DND-41 (cell line): ENCODE measurements at regions not wholly inside any gene's neighbourhood (a gene's known extent, or its start where the extent isn't known, plus 50 kb on each side); places are given as distances from the start of the nearest gene placed in this dataset.

Experiments used
- ATAC-seq: fragments of 200-7000 bp; cut with Tn5 transposase; 3 replicates; pipeline ENCODE4 v1.9.1; 2021; ENCODE audit warnings: low read depth; ENCODE audit not compliant: insufficient read depth
- DNase-seq: peaks from one replicate; pipeline ENCODE4 v3.0.0-alpha.2; 2020
- H2AFZ ChIP-seq: 2 replicates; pipeline ENCODE4 v1.6.0; 2012; ENCODE audit warnings: low read depth, low read length
- H3K27ac ChIP-seq: 2 replicates; pipeline ENCODE4 v1.5.1; 2012; ENCODE audit warnings: low read length, inconsistent platforms
- H3K27me3 ChIP-seq: fragments of 200-600 bp; sonication (generic); 2 replicates; pipeline ENCODE4 v1.6.0; 2012; ENCODE audit warnings: low read length, mild to moderate bottlenecking, inconsistent platforms; ENCODE audit not compliant: insufficient read depth, poor library complexity
- H3K36me3 ChIP-seq: 2 replicates; pipeline ENCODE4 v1.5.1; 2012; ENCODE audit warnings: low read length, inconsistent platforms; ENCODE audit not compliant: insufficient read depth
- H3K4me1 ChIP-seq: 2 replicates; pipeline ENCODE4 v1.5.1; 2012; ENCODE audit warnings: mild to moderate bottlenecking, low read length; ENCODE audit not compliant: insufficient read depth
- H3K4me2 ChIP-seq: 2 replicates; pipeline ENCODE4 v1.6.0; 2012; ENCODE audit warnings: mild to moderate bottlenecking, moderate library complexity, low read length, inconsistent platforms; ENCODE audit not compliant: insufficient read depth
- H3K4me3 ChIP-seq, 2 experiments: fragments of 200-600 bp in 1 of 2; shearing (Covaris generic) in 1 of 2; 2 replicates each; pipeline ENCODE4 v1.5.1; 2012 to 2016; ENCODE audit warnings: inconsistent platforms in 2 of 2, low read length in 2 of 2, mild to moderate bottlenecking in 2 of 2, low read depth in 1 of 2, moderate library complexity in 1 of 2
- H3K79me2 ChIP-seq: 2 replicates; pipeline ENCODE4 v1.6.0; 2012; ENCODE audit warnings: low read length, inconsistent platforms; ENCODE audit not compliant: insufficient read depth
- H3K9ac ChIP-seq: 2 replicates; pipeline ENCODE4 v1.6.0; 2012; ENCODE audit warnings: low read depth, mild to moderate bottlenecking, inconsistent platforms, low read length, moderate library complexity
- H3K9me3 ChIP-seq: 2 replicates; pipeline ENCODE4 v1.5.1; 2012; ENCODE audit warnings: low read length, moderate library complexity, mild to moderate bottlenecking, inconsistent platforms; ENCODE audit not compliant: insufficient read depth, severe bottlenecking
- H4K20me1 ChIP-seq: 2 replicates; pipeline ENCODE4 v1.6.0; 2012; ENCODE audit warnings: low read length; ENCODE audit not compliant: insufficient read depth
- EZH2 ChIP-seq: IDR thresholded peaks from 3 replicates; pipeline ENCODE4 v1.6.1; 2012; ENCODE audit warnings: borderline replicate concordance, low read depth, mild to moderate bottlenecking, moderate library complexity, low read length, inconsistent platforms; ENCODE audit not compliant: severe bottlenecking
- TF ChIP-seq, protein P1 (sequence below): IDR thresholded peaks from 2 replicates; pipeline ENCODE4 v1.5.1; 2012; ENCODE audit warnings: borderline replicate concordance, low read length, moderate library complexity, mild to moderate bottlenecking; ENCODE audit not compliant: poor library complexity, severe bottlenecking; ENCODE audit errors: extremely low read depth

- Histone ChIP-seq H4K20me1 (0 out of 2 replicates have a peak, but pooled peaks cover 3% of the 10 kb centered on the region), H2AFZ (no peak overlapping the region), H3K27me3 (peaks cover 27% of the 10 kb centered on the region), H3K27ac (no peak overlapping the region), H3K9me3 (no peaks in the 10 kb centered on the region), H3K4me1 (no peaks in the 10 kb centered on the region), H3K36me3 (no peaks in the 10 kb centered on the region), H3K4me3 (no peak overlapping the region), H3K79me2 (no peaks in the 10 kb centered on the region), H3K9ac (no peak overlapping the region), H3K4me2 (no peak overlapping the region)
- no peak for DNase-seq
- TF ChIP-seq, protein P1, sequence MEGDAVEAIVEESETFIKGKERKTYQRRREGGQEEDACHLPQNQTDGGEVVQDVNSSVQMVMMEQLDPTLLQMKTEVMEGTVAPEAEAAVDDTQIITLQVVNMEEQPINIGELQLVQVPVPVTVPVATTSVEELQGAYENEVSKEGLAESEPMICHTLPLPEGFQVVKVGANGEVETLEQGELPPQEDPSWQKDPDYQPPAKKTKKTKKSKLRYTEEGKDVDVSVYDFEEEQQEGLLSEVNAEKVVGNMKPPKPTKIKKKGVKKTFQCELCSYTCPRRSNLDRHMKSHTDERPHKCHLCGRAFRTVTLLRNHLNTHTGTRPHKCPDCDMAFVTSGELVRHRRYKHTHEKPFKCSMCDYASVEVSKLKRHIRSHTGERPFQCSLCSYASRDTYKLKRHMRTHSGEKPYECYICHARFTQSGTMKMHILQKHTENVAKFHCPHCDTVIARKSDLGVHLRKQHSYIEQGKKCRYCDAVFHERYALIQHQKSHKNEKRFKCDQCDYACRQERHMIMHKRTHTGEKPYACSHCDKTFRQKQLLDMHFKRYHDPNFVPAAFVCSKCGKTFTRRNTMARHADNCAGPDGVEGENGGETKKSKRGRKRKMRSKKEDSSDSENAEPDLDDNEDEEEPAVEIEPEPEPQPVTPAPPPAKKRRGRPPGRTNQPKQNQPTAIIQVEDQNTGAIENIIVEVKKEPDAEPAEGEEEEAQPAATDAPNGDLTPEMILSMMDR: no peak
- no peak for TF ChIP-seq EZH2
- no peak for ATAC-seq
These were observed 144.2 kb upstream of the PKDCC start for GRCh38 chr2:41903474-41904135.

DNA sequence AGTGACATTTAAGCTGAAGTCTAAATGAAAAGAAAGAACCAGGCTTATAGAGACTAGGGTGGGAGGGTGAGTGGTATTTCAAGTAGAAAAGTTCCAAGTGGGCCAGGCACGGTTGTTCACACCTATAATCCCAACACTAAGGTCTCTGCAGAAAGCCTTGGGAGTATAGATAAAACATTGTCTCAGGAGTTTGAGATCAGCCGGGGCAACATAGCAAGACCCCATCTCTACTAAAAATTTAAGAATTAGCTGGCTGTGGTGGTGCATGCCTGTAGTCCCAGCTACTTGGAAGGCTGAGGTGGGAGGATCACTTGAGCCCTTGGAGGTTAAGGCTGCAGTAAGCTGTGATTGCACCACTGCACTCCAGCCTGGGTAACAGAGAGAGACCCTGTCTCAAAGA, 143.4 kb upstream of the PKDCC start:
- Histone ChIP-seq H2AFZ (no peak overlapping the region), H3K27ac (no peak overlapping the region), H3K4me2 (no peak overlapping the region), H3K79me2 (no peaks in the 10 kb centered on the region), H4K20me1 (0 out of 2 replicates have a peak, but pooled peaks cover 5% of the 10 kb centered on the region), H3K4me1 (no peaks in the 10 kb centered on the region), H3K9ac (no peak overlapping the region), H3K36me3 (no peaks in the 10 kb centered on the region), H3K9me3 (no peaks in the 10 kb centered on the region), H3K4me3 (no peak overlapping the region), H3K27me3 (peaks cover 34% of the 10 kb centered on the region)
- no peak for DNase-seq
- no peak for ATAC-seq
- TF ChIP-seq, protein P1: no peak
- TF ChIP-seq EZH2: no peak

GRCh38 chr2:41905597-41906337, 142.1 kb upstream of the PKDCC start:
- Histone ChIP-seq H3K4me1 (no peaks in the 10 kb centered on the region), H3K4me2 (no peak overlapping the region)
- TF ChIP-seq, protein P1: no peak
- TF ChIP-seq EZH2: no peak

More at GRCh38 chr2:41905597-41906337, 142.1 kb upstream of the PKDCC start:
- Histone ChIP-seq H3K36me3 (no peaks in the 10 kb centered on the region), H3K9me3 (no peaks in the 10 kb centered on the region), H3K27ac (no peak overlapping the region), H2AFZ (no peak overlapping the region), H3K79me2 (no peaks in the 10 kb centered on the region), H3K9ac (no peak overlapping the region), H3K4me3 (no peak overlapping the region), H4K20me1 (0 out of 2 replicates have a peak, but pooled peaks cover 5% of the 10 kb centered on the region), H3K27me3 (peaks cover 37% of the 10 kb centered on the region)
- DNase-seq (no peak), ATAC-seq (no peak)
